Parathyroid adenoma (tissue), 2 donors: ENCODE measurements at regions not wholly inside any gene's neighbourhood (a gene's known extent, or its start where the extent isn't known, plus 50 kb on each side); places are given as distances from the start of the nearest gene placed in this dataset.
"Not testable (repeated sequence)": the region's sequence is repeated elsewhere in the genome, so short reads cannot be mapped to it uniquely, and the experiment has no call there.

Experiments used
- H2AFZ ChIP-seq: fragments of 300-600 bp; sonication (generic); one replicate; pipeline ENCODE4 v1.7.0; 2017; ENCODE audit warnings: antibody characterized with exemption, mild to moderate bottlenecking
- H3K27ac ChIP-seq: fragments of 300-600 bp; sonication (generic); one replicate; pipeline ENCODE4 v1.7.0; 2017
- H3K27me3 ChIP-seq: fragments of 300-600 bp; sonication (generic); one replicate; pipeline ENCODE4 v1.7.0; 2017; ENCODE audit warnings: low read length; ENCODE audit not compliant: control insufficient read depth, insufficient read depth
- H3K36me3 ChIP-seq: fragments of 300-600 bp; sonication (generic); one replicate; pipeline ENCODE4 v1.7.0; 2017; ENCODE audit warnings: low read length; ENCODE audit not compliant: control insufficient read depth, insufficient read depth
- H3K4me1 ChIP-seq: fragments of 300-600 bp; sonication (generic); one replicate; pipeline ENCODE4 v1.7.0; 2017; ENCODE audit warnings: control low read depth
- H3K4me2 ChIP-seq: fragments of 300-600 bp; sonication (generic); one replicate; pipeline ENCODE4 v1.7.0; 2017; ENCODE audit warnings: low read length
- H3K4me3 ChIP-seq: fragments of 300-600 bp; sonication (generic); one replicate; pipeline ENCODE4 v1.7.0; 2017; ENCODE audit warnings: low read depth, low read length
- H3K79me2 ChIP-seq: fragments of 300-600 bp; sonication (generic); one replicate; pipeline ENCODE4 v1.7.0; 2017; ENCODE audit warnings: control low read depth
- H3K9ac ChIP-seq: fragments of 300-600 bp; sonication (generic); one replicate; pipeline ENCODE4 v1.7.0; 2017; ENCODE audit warnings: mild to moderate bottlenecking
- H3K9me3 ChIP-seq: fragments of 300-600 bp; sonication (generic); one replicate; pipeline ENCODE4 v1.7.0; 2017; ENCODE audit warnings: low read length; ENCODE audit not compliant: control insufficient read depth
- CTCF ChIP-seq: fragments of 300-600 bp; sonication (generic); IDR thresholded peaks from one replicate; pipeline ENCODE4 v1.7.0; 2017; ENCODE audit warnings: antibody characterized with exemption, mild to moderate bottlenecking
- donor health status: primary hyperparathyroidism.

GRCh38 chr20:29781891-29782290 lies 1475.6 kb upstream of the DEFB115 start:
- H3K4me2 ChIP-seq, H2AFZ ChIP-seq, H3K4me1 ChIP-seq, H3K9me3 ChIP-seq, H3K79me2 ChIP-seq, H3K27ac ChIP-seq, H3K36me3 ChIP-seq, H3K4me3 ChIP-seq, H3K27me3 ChIP-seq, H3K9ac ChIP-seq: not testable (repeated sequence)

GRCh38 chr20:29787456-29787855 lies 1470.0 kb upstream of the DEFB115 start:
- H3K27ac ChIP-seq, H3K4me1 ChIP-seq, H3K9ac ChIP-seq, H3K27me3 ChIP-seq, H3K9me3 ChIP-seq, H3K4me2 ChIP-seq, H3K4me3 ChIP-seq, H2AFZ ChIP-seq, H3K36me3 ChIP-seq, H3K79me2 ChIP-seq: not testable (repeated sequence)

GRCh38 chr20:29790510-29790909 lies 1467.0 kb upstream of the DEFB115 start:
- Histone ChIP-seq H3K36me3 (no peaks in the 10 kb centered on the region), H3K4me3 (no peak overlapping the region), H3K9ac (no peak overlapping the region), H3K4me2 (no peak overlapping the region), H3K79me2 (no peaks in the 10 kb centered on the region), H3K9me3 (no peaks in the 10 kb centered on the region), H3K27ac (no peak overlapping the region), H3K4me1 (no peaks in the 10 kb centered on the region), H2AFZ (no peak overlapping the region), H3K27me3 (no peaks in the 10 kb centered on the region)
- TF ChIP-seq CTCF, result no peak

- not testable (repeated sequence) for H2AFZ ChIP-seq, H3K79me2 ChIP-seq, H3K4me3 ChIP-seq, H3K4me2 ChIP-seq, H3K4me1 ChIP-seq, H3K9me3 ChIP-seq, H3K27me3 ChIP-seq, H3K27ac ChIP-seq, H3K9ac ChIP-seq, H3K36me3 ChIP-seq
Measured at GRCh38 chr20:29831508-29831907, 1426.0 kb upstream of the DEFB115 start.

- not testable (repeated sequence) for H3K36me3 ChIP-seq, H3K27me3 ChIP-seq, H3K9ac ChIP-seq, H3K9me3 ChIP-seq, H3K4me3 ChIP-seq, H3K79me2 ChIP-seq, H3K4me2 ChIP-seq, H3K4me1 ChIP-seq, H2AFZ ChIP-seq, H3K27ac ChIP-seq
Measured at GRCh38 chr20:29868014-29868413, 1389.5 kb upstream of the DEFB115 start.

GRCh38 chr20:29868688-29869087 lies 1388.8 kb upstream of the DEFB115 start:
- not testable (repeated sequence) for H3K36me3 ChIP-seq, H3K79me2 ChIP-seq, H3K9ac ChIP-seq, H2AFZ ChIP-seq, H3K4me2 ChIP-seq, H3K9me3 ChIP-seq, H3K27ac ChIP-seq, H3K4me1 ChIP-seq, H3K4me3 ChIP-seq, H3K27me3 ChIP-seq

- H3K4me1 ChIP-seq, H3K9ac ChIP-seq, H3K4me3 ChIP-seq, H3K9me3 ChIP-seq, H3K27ac ChIP-seq, H2AFZ ChIP-seq, H3K36me3 ChIP-seq, H3K79me2 ChIP-seq, H3K27me3 ChIP-seq, H3K4me2 ChIP-seq: not testable (repeated sequence)
Measured at GRCh38 chr20:29871816-29872215, 1385.6 kb upstream of the DEFB115 start.

GRCh38 chr20:29873946-29874345 lies 1383.5 kb upstream of the DEFB115 start:
- H3K4me3 ChIP-seq, result no peak overlapping the region
- H3K4me1 ChIP-seq, result no peaks in the 10 kb centered on the region
- no peak overlapping the region for H2AFZ ChIP-seq
- H3K79me2 ChIP-seq, result no peaks in the 10 kb centered on the region
- peaks cover 2% of the 10 kb centered on the region for H3K27me3 ChIP-seq
- H3K9me3 ChIP-seq, result no peaks in the 10 kb centered on the region
- TF ChIP-seq CTCF, result no peak
- no peak overlapping the region for H3K4me2 ChIP-seq
- H3K36me3 ChIP-seq, result no peaks in the 10 kb centered on the region
- H3K9ac ChIP-seq, result no peak overlapping the region
- no peak overlapping the region for H3K27ac ChIP-seq
